ENCODE measurements at regions not wholly inside any gene's neighbourhood (a gene's known extent, or its start where the extent isn't known, plus 50 kb on each side); places are given as distances from the start of the nearest gene placed in this dataset.

GRCh38 chr4:111776561-111776960 is 368.7 kb upstream of the FAM241A start:
- Mint-ChIP-seq H3K4me3 (no peak overlapping the region), H3K9me3 (no peaks in the 10 kb centered on the region), H3K27me3 (ENCODE audit: low read depth) (no peaks in the 10 kb centered on the region), H3K4me1 (ENCODE audit: low read depth) (no peaks in the 10 kb centered on the region), H3K27ac (no peak overlapping the region), H3K36me3 (ENCODE audit: low read depth) (no peaks in the 10 kb centered on the region)
- DNase-seq (ENCODE audit: low spot score) = no peak

- Mint-ChIP-seq H3K27ac (no peak overlapping the region), H3K9me3 (no peaks in the 10 kb centered on the region), H3K36me3 (ENCODE audit: low read depth) (no peaks in the 10 kb centered on the region), H3K4me1 (ENCODE audit: low read depth) (no peaks in the 10 kb centered on the region), H3K4me3 (no peak overlapping the region), H3K27me3 (ENCODE audit: low read depth) (no peaks in the 10 kb centered on the region)
- no peak for DNase-seq (ENCODE audit: low spot score)
These were observed 366.7 kb upstream of the FAM241A start for GRCh38 chr4:111778543-111778942.

GRCh38 chr4:111780965-111781364 is 364.3 kb upstream of the FAM241A start:
- H3K27ac Mint-ChIP-seq = no peak overlapping the region
- H3K4me3 Mint-ChIP-seq = no peak overlapping the region
- H3K9me3 Mint-ChIP-seq = no peaks in the 10 kb centered on the region
- H3K36me3 Mint-ChIP-seq (ENCODE audit: low read depth) = no peaks in the 10 kb centered on the region
- DNase-seq (ENCODE audit: low spot score) = no peak
- H3K4me1 Mint-ChIP-seq (ENCODE audit: low read depth) = no peaks in the 10 kb centered on the region
- H3K27me3 Mint-ChIP-seq (ENCODE audit: low read depth) = no peaks in the 10 kb centered on the region

- Mint-ChIP-seq H3K36me3 (ENCODE audit: low read depth) (no peaks in the 10 kb centered on the region), H3K9me3 (no peaks in the 10 kb centered on the region), H3K4me3 (no peak overlapping the region), H3K27me3 (ENCODE audit: low read depth) (no peaks in the 10 kb centered on the region), H3K27ac (no peak overlapping the region), H3K4me1 (ENCODE audit: low read depth) (no peaks in the 10 kb centered on the region)
- DNase-seq (ENCODE audit: low spot score) = no peak
These were observed 363.6 kb upstream of the FAM241A start for GRCh38 chr4:111781611-111782010.

GRCh38 chr4:111788099-111788498 is 357.2 kb upstream of the FAM241A start:
- Mint-ChIP-seq H3K4me1 (ENCODE audit: low read depth) (no peaks in the 10 kb centered on the region), H3K9me3 (no peaks in the 10 kb centered on the region), H3K27ac (no peak overlapping the region), H3K27me3 (ENCODE audit: low read depth) (peaks cover 4% of the 10 kb centered on the region), H3K36me3 (ENCODE audit: low read depth) (no peaks in the 10 kb centered on the region), H3K4me3 (no peak overlapping the region)
- DNase-seq (ENCODE audit: low spot score) = no peak

- no peaks in the 10 kb centered on the region for H3K36me3 Mint-ChIP-seq (ENCODE audit: low read depth)
- H3K27ac Mint-ChIP-seq = no peak overlapping the region
- no peaks in the 10 kb centered on the region for H3K9me3 Mint-ChIP-seq
- H3K27me3 Mint-ChIP-seq (ENCODE audit: low read depth) = peaks cover 4% of the 10 kb centered on the region
- no peak overlapping the region for H3K4me3 Mint-ChIP-seq
- H3K4me1 Mint-ChIP-seq (ENCODE audit: low read depth) = no peaks in the 10 kb centered on the region
- DNase-seq (ENCODE audit: low spot score) = no peak
These were observed 355.2 kb upstream of the FAM241A start for GRCh38 chr4:111789901-111790640.

- peaks cover 4% of the 10 kb centered on the region for H3K27me3 Mint-ChIP-seq (ENCODE audit: low read depth)
These were observed 352.6 kb upstream of the FAM241A start for GRCh38 chr4:111792632-111793031.

GRCh38 chr4:111793433-111794091 is 351.7 kb upstream of the FAM241A start:
- peaks cover under 1% of the 10 kb centered on the region for H3K27me3 Mint-ChIP-seq (ENCODE audit: low read depth)
- H3K9me3 Mint-ChIP-seq = no peaks in the 10 kb centered on the region
- no peak for DNase-seq (ENCODE audit: low spot score)
- no peaks in the 10 kb centered on the region for H3K4me1 Mint-ChIP-seq (ENCODE audit: low read depth)
- H3K36me3 Mint-ChIP-seq (ENCODE audit: low read depth) = no peaks in the 10 kb centered on the region
- no peak overlapping the region for H3K4me3 Mint-ChIP-seq
- H3K27ac Mint-ChIP-seq = no peak overlapping the region

More at GRCh38 chr4:111792632-111793031, 352.6 kb upstream of the FAM241A start:
- Mint-ChIP-seq H3K4me1 (ENCODE audit: low read depth) (no peaks in the 10 kb centered on the region), H3K9me3 (no peaks in the 10 kb centered on the region), H3K4me3 (no peak overlapping the region), H3K27ac (no peak overlapping the region), H3K36me3 (ENCODE audit: low read depth) (no peaks in the 10 kb centered on the region)
- DNase-seq (ENCODE audit: low spot score) = no peak

GRCh38 chr4:111797455-111798163 is 347.6 kb upstream of the FAM241A start:
- no peaks in the 10 kb centered on the region for H3K27me3 Mint-ChIP-seq (ENCODE audit: low read depth)
- no peaks in the 10 kb centered on the region for H3K36me3 Mint-ChIP-seq (ENCODE audit: low read depth)
- DNase-seq (ENCODE audit: low spot score) = no peak
- H3K27ac Mint-ChIP-seq = no peak overlapping the region
- no peak overlapping the region for H3K4me3 Mint-ChIP-seq
- no peaks in the 10 kb centered on the region for H3K9me3 Mint-ChIP-seq
- H3K4me1 Mint-ChIP-seq (ENCODE audit: low read depth) = no peaks in the 10 kb centered on the region

- H3K27ac Mint-ChIP-seq = no peak overlapping the region
- H3K27me3 Mint-ChIP-seq (ENCODE audit: low read depth) = no peaks in the 10 kb centered on the region
- H3K4me1 Mint-ChIP-seq (ENCODE audit: low read depth) = no peaks in the 10 kb centered on the region
- no peaks in the 10 kb centered on the region for H3K9me3 Mint-ChIP-seq
- DNase-seq (ENCODE audit: low spot score) = no peak
- H3K4me3 Mint-ChIP-seq = no peak overlapping the region
- no peaks in the 10 kb centered on the region for H3K36me3 Mint-ChIP-seq (ENCODE audit: low read depth)
These were observed 346.4 kb upstream of the FAM241A start for GRCh38 chr4:111798840-111799239.

- no peak for DNase-seq (ENCODE audit: low spot score)
- no peaks in the 10 kb centered on the region for H3K36me3 Mint-ChIP-seq (ENCODE audit: low read depth)
- H3K27ac Mint-ChIP-seq = no peak overlapping the region
- H3K4me1 Mint-ChIP-seq (ENCODE audit: low read depth) = no peaks in the 10 kb centered on the region
- no peak overlapping the region for H3K4me3 Mint-ChIP-seq
- no peaks in the 10 kb centered on the region for H3K27me3 Mint-ChIP-seq (ENCODE audit: low read depth)
- H3K9me3 Mint-ChIP-seq = no peaks in the 10 kb centered on the region
These were observed 344.7 kb upstream of the FAM241A start for GRCh38 chr4:111800551-111800950.

GRCh38 chr4:111802191-111802590 is 343.1 kb upstream of the FAM241A start:
- no peak for DNase-seq (ENCODE audit: low spot score)
- H3K4me3 Mint-ChIP-seq = no peak overlapping the region
- H3K27ac Mint-ChIP-seq = no peak overlapping the region
- H3K9me3 Mint-ChIP-seq = no peaks in the 10 kb centered on the region
- no peaks in the 10 kb centered on the region for H3K4me1 Mint-ChIP-seq (ENCODE audit: low read depth)
- no peaks in the 10 kb centered on the region for H3K36me3 Mint-ChIP-seq (ENCODE audit: low read depth)
- H3K27me3 Mint-ChIP-seq (ENCODE audit: low read depth) = no peaks in the 10 kb centered on the region

- H3K4me3 Mint-ChIP-seq = no peak overlapping the region
- H3K4me1 Mint-ChIP-seq (ENCODE audit: low read depth) = no peaks in the 10 kb centered on the region
- H3K27me3 Mint-ChIP-seq (ENCODE audit: low read depth) = no peaks in the 10 kb centered on the region
- H3K36me3 Mint-ChIP-seq (ENCODE audit: low read depth) = no peaks in the 10 kb centered on the region
- H3K9me3 Mint-ChIP-seq = no peaks in the 10 kb centered on the region
- no peak for DNase-seq (ENCODE audit: low spot score)
- no peak overlapping the region for H3K27ac Mint-ChIP-seq
These were observed 338.9 kb upstream of the FAM241A start for GRCh38 chr4:111806331-111806730.

GRCh38 chr4:111807576-111807975 is 337.7 kb upstream of the FAM241A start:
- no peak overlapping the region for H3K27ac Mint-ChIP-seq
- H3K27me3 Mint-ChIP-seq (ENCODE audit: low read depth) = no peaks in the 10 kb centered on the region
- no peak overlapping the region for H3K4me3 Mint-ChIP-seq
- no peaks in the 10 kb centered on the region for H3K4me1 Mint-ChIP-seq (ENCODE audit: low read depth)
- no peak for DNase-seq (ENCODE audit: low spot score)
- no peaks in the 10 kb centered on the region for H3K36me3 Mint-ChIP-seq (ENCODE audit: low read depth)
- H3K9me3 Mint-ChIP-seq = no peaks in the 10 kb centered on the region

Measured in T-helper 2 cell treated with Interferon-gamma antibody and Interleukin-4, amounts not matched to agents 5 μg/mL and 100 μg/mL, for 36 hours (primary cell).